Activated CD4-positive, alpha-beta T cell treated with anti-CD3 and anti-CD28 coated beads for 24 hours (primary cell): ENCODE measurements at regions not wholly inside any gene's neighbourhood (a gene's known extent, or its start where the extent isn't known, plus 50 kb on each side); places are given as distances from the start of the nearest gene placed in this dataset.

Experiments used
- DNase-seq, 2 donors: peaks; one replicate each; pipeline ENCODE4 v3.0.0-alpha.2; 2020; ENCODE audit warnings: low read depth in 2 of 2

DNA sequence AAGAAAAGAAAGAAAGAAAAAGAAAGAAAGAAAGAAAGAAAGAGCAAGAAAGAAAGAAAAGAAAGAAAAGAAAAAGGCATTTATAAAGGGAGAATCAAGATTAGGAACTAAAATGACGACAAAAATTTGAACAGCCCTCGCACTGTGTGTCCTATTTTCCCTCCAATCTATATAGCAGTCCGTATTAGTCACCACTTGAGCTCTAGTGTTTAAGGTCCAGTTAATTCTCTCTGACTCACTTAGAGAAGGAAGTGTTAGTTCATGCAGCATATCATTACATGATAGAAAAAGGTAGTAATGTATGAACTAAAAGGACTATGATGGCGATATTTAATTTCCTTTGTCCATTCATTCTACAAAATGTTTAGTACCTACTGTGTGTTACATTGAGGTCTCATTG, 122.7 kb downstream of the CBLL2 start:
- DNase-seq, result no peak

DNA sequence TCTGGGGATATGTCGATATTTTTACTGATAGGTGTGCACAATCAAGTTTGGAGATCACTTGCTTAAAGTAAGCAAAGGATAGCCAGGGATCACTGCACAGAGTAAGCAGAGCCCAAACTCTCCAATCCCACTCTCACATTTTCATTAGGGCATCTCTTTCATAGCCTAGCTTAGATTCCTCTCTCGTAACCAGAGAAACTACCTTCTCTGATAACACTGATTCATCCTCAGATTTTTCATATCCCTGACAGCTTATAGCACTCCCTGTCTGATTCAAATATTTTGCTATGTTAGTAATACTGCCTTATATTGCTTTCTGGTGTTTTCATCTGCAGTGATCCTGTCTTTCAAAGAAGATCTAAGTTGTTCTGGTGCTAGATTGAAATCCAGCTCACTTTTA, 123.7 kb downstream of the CBLL2 start:
- DNase-seq, result no peak

DNA sequence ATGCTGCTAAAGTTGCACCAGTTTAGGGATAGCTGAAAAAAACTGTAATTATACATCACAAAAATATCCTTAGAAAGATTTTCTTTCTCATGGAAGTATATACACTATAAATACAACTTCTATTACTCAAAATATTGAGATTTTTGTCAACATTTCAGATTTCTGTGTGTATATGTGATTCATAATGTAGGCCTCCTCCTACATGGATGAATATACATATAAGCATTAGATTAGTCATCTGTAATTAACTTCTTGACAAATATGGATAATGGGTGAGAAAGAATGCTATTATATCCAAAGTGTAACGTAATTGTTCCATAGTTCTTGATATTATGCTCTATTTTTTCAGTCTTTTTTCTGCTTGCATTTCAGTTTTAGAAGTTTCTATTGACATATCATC, 124.9 kb downstream of the CBLL2 start:
- DNase-seq, result no peak

DNA sequence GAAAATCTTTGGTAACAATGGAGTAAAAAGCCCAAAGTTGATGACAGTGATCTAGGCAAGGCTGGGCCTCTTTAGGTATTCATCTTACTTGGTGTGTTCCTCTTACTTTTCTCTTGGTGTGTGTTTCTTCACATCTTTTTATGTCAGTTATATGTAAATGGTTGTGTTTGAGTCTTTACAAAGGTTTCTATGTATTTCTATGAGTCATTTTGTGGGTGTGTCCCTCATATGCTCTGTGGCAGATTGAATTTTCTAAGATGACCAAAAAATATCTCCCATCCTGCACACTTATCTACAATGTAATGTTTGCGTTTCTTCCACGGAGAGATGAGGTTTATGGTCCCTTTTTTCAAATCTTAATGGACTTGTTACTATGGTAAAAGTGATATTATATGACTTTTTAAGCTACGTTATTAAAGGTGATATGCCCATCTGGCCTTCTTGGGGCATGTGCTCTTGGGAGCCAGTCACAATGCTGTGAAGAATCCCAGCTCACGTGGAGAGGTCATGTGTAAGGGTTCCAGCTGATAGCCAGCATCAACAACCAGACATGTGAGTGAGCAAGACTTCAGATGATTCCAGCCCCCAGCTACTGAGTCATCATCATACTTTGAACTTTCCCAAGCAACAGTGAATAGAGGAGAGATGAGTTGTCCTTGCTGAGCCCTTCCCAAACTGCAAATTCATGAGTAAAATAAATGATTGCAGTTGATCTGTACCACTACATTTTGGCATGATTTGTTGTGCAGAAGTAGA, 126.9 kb downstream of the CBLL2 start:
- no peak for DNase-seq

DNA sequence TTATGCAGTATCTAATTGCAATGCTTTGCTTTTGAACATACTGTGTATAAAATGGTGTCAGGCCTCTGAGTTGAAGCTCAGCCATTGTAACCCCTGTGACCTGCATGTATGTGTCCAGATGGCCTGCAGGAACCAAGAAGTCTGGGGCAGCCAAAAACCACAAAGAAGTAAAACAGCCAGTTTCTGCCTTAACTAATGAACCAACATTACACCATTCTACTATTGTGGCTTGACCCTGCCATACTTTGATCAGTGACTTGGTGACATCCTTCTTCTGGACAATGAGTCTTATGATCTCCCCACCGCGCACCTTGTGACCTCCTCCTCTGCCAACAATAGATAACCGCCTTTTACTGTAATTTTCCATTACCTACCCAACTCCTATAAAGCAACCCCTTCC, 131.6 kb downstream of the CBLL2 start:
- DNase-seq, result no peak

DNA sequence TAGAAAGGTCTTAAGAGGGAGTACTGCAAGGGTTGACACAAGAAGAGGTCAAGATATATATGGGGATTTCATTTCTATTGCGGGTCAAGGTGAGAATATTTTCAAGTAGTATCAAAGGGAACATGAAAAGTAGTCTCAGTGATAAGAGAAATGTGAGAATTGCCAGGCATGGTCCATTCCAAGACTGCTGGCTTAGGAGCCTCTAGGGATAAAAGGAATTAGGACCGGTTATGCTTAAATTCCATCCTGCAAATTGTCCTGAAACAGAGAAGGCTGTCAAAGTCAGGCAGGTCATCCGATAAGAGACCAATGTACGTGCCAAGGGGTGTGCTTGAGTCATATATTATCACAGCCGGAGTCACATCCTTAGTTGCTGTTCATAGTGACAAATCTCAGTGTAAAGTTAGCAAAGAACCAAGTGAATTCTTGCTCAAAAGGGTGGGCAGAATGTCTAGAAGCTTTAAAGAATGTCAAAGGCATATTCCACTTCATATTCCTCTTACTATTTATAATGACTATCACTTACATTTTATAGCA, 133.6 kb downstream of the CBLL2 start:
- no peak for DNase-seq

DNA sequence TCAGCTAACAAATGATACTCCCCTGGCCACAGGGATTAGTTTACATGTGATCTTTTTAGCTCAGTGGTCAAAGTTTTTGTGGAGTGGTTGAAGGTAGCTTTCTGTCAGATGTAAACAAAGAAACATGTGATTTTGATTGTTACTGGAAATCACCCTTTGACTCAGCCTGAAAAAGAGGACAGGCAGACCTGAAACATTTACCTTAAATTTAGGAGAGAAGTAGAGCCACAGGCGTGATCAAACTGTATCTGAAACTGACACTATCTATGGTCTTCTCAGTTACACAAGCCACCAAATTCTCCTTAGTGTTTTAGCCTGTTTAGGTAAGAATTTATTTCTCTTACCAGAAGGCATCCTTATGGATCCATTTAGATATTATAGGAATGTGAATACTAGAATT, 136.7 kb downstream of the CBLL2 start:
- DNase-seq, result no peak

DNA sequence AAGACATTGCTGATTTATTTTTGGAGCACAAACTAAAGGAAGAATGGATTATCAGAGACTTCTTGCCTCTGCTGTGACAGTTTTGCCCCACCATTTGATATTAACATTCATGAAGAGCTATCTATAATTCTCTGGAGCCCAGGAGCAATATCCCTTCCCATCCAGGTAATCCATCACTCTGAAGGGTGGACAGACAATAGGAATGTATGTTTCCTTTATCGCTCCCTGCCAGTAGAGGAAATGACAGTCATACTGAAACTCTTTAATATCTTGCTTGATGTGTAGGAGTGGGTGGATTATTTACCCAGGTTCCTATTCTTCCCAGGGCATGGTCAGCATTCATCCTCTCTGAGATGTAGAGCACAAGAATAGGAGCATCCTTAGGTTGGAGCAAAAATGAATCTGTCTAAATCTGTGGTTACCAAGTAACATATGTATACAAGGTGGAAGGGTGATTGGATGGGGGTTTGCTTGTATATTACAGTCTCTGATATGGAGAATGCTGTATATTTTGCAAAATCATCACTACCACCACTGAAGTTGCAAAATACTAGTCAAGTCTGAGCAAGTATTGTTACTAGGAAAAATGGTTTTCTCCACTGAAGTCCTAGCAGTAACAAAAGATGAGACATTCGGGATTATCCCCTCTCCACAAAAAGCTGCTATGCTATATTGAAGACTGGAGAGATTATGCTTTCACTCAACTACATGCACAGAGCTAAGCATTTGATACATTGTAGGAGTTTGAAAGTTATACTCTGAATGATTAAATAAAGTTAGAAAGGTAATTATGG, 151.6 kb downstream of the CBLL2 start:
- no peak for DNase-seq

DNA sequence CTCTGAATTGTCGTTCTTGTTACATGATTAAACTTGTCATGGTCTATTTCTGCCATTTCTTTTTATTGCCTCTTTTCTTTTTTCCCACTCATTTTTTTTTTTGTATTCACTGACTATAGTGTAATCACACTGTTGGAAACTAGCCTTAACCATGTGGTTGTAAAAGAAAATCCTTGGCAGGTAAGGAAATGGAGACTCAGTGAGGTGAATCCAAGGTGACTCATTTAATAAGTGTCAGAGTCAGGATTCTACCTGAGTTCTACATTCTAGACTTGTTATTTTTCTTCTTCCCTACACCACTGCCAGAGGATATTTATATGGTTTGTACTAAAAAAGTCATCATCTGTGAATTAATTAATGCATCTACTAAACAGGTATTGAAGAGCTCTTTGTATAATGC, 152.2 kb downstream of the CBLL2 start:
- DNase-seq, result no peak

DNA sequence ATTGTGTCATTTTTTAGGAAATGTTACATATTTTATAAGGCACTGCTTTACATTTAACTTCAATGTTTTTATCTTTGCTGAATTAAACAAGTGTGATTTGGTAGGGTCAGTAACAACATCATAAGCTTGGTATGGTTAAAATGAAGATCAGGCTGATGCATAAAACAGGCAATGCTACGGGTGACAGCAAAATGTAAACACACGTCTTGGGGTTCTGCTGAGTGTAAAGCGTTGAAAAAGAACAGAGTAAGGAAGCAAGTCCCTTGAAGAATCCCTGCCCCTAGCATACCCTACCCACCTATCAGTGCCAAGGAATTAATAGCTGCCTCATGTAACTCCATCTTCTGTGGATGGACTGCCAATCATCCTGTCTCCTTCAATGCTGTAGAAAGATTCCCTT, 157.0 kb downstream of the CBLL2 start:
- DNase-seq, result no peak

DNA sequence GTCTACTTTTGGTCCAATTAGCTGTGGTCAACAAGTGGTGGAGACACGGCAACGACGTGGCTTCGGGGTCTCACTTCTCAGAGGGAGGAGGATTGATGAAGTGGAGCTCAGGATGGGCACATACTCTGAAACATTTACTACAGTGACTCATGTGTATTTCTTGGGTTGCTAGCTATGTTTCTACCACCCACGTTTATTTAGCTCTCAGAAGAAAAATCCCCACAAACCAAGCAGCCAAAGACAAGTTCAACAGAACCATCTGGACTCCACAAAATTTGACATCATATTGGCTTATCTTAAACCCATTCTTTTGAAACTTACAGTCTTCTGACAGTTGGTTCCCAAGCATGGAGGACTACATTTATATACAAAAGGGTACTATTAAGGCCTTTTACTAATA, 158.0 kb downstream of the CBLL2 start:
- DNase-seq, result no peak

DNA sequence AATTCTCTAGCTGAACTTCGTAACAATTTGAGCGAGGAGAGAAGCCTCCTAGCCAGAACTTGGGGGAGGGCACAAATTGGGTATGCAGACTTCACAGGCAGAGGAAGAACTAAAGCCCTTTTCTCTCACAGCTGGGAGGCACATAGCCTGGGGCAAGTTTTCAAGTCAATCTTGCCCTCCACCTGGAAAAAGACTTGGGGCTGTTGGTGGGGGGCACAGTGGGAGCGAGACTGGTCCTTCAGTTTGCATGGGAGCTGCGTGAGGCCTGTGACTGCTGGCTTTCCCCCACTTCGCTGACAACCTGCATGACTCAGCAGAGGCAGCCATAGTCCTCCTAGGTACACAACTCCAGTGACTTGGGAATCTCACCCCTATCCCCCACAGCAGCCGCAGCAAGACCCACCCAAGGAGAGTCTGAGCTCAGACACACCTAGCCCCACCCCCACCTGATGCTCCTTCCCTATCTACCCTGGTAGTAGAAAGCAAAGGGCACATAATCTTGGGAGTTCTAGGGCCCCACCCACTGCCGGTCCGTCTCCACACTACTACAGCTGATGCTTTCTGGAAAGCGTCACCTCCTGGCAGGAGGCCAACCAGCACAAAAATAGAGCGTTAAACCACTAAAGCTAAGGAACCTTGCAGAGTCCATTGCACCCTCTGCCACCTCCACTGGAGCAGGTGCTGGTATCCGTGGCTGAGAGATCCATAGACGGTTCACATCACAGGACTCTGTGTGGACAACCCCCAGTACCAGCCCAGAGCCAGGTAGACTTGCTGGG, 160.8 kb downstream of the CBLL2 start:
- no peak for DNase-seq

DNA sequence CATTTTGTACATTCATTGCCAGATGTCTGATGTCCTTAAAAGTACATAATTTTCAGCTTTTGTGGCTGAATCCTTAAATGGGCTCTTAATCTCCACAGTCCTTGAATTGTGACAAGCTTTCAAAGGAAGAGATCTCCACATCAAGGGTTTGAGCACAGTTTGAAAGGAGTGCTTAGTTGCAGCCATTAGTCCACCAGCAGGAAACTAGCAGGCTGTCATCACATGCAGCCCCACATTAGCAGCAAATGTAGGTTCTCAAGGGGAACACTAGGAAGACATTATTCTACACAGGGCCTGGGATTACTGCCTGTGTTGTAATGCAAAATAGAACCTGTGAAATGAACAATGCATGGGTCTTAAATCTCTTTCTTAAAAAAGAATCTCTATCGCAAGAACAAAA, 173.2 kb downstream of the CBLL2 start:
- DNase-seq, result no peak

DNA sequence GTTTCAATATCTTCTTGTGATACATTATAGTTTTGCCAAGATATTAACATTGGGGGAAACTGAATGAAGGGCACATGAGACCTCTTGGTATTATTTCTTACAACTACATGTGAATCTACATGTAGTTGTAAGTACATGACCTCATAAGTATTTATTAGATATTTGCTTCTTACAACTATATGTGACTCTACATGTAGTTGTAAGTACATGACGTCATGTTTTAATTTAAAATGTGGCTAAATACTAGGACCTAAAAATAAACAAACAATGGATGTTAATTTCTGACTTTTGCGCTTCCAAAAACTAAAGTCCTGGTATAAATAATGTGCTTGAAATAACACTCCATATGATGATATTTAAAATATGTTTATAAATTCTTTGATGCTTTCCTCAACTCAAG, 190.2 kb downstream of the CBLL2 start:
- DNase-seq, result no peak

DNA sequence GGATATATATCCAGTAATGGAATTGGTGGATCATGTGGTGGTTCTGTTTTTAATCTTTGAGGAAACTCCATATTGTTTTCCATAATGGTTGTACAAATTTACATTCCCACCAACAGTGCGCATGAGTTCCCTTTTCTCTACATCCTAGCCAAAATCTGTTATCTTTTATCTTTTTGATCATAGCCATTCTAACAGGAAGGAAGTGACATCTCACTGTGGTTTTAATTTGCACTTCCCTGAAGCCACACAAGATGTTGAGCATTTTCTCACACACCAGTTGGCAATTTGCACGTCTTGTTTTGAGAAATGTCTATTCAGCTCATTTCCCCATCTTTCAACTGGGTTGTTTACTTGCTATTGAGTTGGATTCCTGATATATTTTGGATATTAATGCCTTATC, 194.9 kb downstream of the CBLL2 start:
- DNase-seq, result no peak

DNA sequence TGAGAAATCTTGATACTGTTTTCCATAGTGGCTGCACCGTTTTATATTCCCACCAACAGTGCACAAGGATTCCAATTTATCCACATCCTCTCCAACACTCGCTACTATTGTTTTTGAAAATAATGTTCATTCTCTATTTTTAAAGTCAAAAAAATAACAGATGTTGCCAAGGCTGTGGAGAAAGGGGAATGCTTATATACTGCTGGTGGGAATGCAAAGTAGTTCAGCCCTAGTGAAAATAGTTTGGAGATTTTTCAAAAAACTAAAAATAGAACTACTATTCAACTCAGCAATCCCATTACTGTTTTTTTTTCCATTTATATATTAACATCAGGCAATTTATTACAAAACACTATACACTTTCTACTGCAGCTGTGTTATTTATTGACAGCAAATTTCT, 208.7 kb downstream of the CBLL2 start:
- no peak for DNase-seq

DNA sequence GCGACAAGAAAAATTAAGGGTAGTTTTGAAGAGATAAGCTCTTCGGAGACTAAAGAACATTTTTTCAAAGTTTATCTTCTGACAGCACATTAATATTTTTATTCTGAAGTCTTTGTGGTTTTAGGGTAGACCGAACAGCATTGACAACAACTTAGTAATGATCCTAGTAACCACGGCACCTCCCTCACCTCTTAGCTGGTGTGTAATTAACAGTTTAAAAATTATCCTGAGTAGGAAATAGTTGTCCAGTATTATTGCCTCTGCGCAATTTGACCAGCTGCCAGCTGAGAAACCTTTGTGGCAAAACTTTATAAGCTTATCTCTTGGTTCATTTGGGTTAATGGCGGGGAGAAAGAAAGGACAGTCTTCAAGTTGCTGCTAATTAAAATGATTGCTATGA, 213.6 kb downstream of the CBLL2 start:
- DNase-seq, result no peak

DNA sequence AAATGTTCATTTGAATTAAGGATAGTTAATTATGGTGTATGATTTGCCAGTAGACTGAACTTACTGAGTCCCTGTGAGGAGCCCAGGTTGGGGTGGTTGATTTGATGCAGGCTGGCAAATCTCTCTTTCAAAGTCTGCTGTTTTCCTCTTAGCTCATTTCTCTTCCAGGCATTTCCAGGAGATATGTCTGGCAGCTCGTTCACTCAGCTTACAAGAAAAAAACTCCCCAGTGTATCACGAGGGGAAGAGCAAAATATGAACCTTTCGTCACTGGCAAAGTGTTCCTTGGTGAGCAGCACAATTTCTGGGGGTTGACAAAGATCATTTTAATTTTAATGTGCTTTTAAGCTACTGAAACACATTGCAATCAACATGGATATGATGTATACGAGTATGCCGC, 244.2 kb downstream of the CBLL2 start:
- DNase-seq, result no peak

DNA sequence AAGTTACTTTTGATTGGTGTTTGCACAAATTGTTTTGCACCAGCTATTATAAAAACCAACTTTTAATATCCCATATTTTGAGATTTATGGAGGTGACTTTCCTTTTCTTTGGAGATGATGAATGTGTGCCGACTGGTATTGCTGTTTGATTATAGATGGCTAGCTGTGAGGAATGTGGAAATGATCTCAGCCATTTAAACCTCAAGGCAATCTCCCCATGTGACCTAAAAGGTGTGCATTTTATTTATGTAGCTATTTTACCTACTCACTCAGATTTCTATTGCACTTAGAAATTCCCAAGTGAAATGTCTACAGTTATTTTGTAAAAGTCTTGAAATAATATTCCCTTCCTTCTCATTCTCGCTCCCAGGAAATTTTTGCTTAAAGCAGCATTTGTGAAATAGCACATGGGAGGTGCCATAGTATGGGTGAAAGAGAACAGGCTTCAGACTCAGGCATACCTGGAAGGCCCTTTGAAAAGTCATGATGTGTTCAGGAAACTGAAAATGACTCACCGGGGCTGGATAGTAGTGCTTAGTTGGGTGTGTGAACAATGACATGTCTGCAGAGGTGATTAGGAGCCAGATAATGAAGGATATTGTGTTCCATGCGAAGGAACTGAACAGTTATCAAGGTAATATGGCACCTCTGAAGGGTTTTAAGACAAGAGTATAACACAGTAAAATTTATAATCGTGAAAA, 247.6 kb downstream of the CBLL2 start:
- no peak for DNase-seq

DNA sequence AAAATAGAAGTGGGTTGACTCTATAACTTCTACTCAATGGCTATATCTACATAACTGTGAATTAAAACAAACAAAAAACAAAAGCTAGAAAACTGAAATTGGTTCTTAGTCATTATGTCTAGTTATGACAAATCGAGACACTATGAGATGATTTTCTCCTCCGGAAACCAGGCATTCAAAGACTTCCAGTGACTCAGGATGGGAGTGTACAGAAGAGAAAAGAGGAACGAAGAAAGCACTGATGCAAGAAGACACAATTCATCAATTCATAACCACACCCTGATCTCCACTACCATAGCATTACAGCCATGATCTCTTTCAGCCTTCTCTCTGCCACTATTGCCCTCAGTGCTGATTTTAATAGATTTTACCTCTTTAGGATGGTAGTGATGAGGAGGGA, 253.6 kb downstream of the CBLL2 start:
- no peak for DNase-seq

DNA sequence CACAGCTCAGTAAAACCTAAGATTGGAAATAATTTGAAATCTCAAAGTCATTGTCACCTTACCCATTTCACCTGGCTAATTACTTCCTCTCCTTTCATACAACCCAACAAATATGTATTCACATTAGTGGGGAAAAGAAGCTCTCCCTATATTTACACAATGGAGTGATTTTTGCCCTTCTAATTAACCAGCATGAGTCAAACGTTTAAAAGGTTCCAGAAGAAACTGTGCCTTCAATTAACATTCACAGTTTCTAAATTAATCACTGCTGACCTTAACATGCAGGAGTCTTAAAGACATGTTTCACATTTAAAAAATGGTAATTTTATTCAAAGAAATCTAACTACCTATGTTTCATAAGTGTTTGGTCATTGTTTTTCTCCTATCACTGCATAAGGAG, 254.6 kb downstream of the CBLL2 start:
- DNase-seq, result no peak

DNA sequence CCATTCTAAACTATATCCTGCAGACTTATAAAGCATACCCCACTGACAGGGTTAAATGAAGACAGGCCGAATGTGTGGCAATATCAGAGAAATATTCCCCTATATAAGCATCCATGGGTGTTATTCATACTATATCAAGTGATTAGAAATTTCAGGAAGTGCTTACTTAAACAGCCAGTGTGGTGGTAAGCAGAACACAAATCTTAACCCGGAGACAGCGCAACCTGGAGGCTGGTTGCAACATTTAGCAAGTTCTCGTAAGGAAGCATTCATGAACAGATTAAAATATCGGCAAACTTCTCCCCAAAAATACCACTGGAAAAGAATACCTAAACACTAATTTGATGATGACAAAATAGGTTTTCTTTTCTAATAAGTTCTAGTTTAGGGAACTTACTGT, 261.2 kb downstream of the CBLL2 start:
- DNase-seq, result no peak
